Stimulated activated CD8-positive, alpha-beta memory T cell treated with anti-CD3 and anti-CD28 coated beads, Interleukin-4, amount 100 ng/mL, for 24 hours (primary cell): ENCODE measurements at regions not wholly inside any gene's neighbourhood (a gene's known extent, or its start where the extent isn't known, plus 50 kb on each side); places are given as distances from the start of the nearest gene placed in this dataset.
"Not testable (repeated sequence)": the region's sequence is repeated elsewhere in the genome, so short reads cannot be mapped to it uniquely, and the experiment has no call there.

Experiments
- DNase-seq: peaks from one replicate; pipeline ENCODE4 v3.0.0-alpha.2; 2020; ENCODE audit warnings: low read depth

DNA sequence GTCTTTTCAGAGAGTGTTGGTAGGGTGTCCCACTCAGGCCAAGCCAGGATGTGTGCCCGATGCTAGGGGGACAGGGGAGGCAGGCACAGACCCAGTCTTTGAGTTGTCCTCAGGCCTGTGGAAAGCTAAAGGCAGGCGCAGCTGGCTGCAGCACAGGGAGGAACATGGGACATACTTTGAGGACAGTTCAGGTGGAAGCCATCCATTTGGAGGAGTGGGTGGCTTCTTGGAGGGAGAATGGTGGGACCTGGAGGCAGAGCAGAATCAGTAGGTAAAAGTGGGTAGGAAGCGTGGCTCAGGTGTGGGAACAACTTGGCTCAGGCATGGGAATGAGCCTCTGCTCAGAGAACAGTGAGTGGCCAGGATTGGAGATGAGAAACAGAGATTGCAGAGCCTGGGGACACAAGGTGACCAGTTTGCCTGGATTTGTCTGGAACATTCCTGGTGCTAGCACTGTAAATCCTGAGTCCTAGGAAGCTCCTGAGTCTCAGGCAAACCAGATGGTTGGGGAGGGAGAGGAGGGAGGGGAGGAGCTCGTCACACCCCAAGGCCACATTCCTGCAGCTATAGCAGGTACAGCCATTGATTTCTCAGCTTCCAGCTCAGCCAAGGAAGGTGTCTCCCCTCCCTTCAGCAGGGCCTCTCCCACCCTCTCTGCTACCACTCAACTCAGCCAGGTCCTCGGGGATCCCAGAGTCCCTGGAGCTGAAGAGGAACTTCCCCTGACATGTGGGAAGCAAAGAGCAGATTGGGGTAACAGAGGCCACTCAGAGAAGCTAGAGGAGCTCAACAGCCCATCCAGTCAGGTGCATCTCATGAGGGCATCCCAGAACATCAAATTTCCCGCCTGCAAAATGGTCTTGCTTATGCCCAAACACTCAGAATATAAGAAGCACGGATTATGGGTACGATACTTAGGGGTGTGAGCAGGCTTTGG lies 65.2 kb upstream of the TINAGL1 start:
- no peak for DNase-seq

DNA sequence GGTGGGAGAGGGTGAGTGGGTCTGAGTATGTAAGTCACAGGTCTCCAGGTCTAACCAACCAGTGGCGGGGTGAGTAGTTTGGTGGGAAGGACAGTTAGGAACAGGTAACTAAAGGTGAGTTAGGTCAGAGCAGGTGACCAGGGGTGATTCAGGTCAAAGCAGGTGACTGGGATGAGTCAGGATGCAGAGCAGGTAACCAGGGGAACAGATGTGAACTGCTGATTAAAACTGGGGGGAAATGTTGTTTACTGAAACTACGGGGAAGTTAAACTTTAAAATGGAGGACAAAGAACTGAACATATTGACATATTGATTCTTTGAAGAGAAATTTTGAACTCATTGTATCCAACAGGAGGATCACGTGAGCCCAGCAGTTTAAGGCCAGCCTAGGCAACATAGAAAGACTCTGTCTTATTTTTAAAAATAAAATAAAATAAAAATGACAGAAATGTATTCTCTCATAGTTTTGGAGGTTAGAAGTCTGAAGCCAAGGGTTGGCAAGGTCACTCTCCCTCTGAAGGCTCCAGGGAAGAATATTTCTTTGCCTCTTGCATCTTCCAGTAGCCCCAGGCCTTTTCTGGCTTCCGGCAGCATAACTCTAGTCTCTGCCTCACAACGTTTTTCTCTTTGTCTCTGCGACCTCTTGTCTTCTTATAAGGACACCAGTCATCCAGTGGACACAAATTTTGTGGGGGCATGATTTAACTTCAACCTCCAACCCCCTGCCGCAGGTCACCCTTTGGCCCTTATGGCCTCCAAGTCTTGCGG lies 64.3 kb upstream of the TINAGL1 start:
- DNase-seq, result no peak

DNA sequence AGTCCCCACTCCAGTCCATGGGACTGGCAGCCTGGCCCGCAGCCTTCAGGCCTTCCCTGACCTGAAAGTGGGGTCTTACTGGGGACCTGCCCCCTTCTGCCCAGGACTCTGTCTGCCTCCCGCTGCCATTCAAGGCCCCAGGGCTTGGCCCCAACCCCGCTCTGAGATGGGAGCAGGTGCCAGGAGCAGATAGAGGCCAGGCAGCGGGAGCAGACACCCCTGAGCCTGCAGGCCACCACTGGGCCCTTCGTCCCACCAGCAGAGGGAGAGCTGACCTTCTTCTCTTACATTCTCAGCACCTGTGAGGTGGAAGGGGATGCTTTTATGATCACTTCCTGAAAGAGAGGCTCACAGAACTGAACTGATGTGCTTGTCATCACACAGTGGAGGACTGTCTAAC lies 62.2 kb upstream of the TINAGL1 start:
- DNase-seq, result no peak

DNA sequence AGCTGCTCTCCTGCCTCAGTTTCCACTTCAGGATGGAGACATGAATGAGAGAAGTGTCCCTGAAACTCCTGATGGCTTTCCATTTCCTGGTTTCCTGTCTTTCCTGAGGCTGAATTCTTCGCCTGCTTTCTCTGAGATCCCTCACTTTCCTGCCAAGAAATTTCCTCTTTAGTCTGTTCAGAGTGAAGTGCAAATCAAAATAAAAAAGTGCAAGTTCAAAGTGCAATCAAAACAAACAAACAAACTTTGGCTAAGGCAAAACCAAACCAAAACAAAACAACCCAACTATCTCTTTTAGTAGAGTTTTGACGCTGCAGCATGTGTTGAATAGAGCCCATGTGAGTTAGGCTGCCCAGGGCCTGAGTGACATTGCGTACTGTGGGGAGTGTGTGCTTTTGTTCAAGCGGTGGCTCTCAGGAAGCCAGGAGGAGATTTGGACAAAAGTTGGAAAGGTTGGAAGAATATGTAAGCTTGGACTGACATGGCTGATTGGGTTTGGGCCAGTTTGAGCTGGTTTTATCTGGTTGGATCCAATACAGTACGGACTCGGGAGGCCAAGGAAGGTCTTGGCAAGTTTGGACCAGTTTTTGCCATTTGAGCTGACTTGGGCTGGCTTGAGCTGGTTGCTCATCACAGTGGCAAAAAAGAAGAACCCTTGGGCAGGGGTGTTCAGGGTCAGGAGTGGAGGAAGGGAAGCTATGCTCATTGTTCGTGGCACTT lies 61.1 kb upstream of the TINAGL1 start:
- no peak for DNase-seq

DNA sequence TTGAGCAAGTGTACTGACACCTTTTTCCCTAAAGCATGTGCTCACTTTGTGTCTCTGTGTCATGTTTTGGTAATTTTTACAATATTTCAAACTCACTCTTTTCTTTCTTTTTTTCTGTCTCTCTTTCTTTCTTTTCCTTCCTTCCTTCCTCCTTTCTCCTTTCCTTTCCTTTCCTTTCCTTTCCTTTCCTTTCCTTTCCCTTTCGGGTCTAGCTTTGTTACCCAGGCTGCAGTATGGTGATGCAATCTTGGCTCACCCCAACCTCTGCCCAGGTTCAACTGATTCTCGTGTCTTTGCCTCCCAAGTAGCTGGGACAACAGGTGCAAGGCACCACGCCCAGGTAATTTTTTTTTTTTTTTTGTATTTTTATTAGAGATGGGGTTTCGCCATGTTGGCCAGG lies 60.4 kb upstream of the TINAGL1 start:
- no peak for DNase-seq

DNA sequence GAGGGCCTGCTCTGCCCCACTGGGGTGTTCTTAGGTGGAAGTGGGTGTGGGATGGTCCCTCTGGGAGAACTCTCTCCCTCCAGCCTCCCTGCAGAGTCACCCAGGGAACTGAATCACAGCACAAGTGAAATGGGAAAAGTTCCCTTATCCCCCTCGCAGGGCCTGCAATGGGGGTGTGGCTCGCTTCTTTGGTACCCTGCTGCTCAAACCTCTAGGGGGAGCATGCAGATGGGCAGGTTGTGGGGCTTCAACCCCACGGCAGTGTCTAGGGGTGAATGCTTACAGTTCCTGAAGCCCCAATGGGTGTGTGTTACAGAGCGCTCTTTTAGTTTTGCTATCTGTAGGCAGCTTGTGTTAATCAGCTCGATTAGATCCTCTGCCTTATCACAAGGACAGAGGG lies 59.0 kb upstream of the TINAGL1 start:
- no peak for DNase-seq

DNA sequence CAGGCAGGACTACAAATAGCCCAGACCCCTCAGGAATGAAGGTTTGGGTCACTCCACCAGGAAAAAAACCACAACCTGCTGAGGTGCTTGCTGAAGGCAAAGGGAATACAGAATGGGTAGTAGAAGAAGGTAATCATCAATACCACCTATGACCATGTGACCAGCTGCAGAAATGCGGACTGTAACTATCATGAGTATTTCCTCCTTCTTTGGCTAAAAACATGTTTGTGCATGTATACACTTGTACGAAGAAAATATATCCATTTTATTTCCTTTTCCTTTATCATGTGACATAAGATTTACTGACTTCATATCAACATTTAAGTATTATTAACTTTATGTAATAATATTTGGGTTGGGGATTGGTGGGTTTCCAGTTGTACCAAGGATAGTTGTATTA lies 58.3 kb upstream of the TINAGL1 start:
- not testable (repeated sequence) for DNase-seq

DNA sequence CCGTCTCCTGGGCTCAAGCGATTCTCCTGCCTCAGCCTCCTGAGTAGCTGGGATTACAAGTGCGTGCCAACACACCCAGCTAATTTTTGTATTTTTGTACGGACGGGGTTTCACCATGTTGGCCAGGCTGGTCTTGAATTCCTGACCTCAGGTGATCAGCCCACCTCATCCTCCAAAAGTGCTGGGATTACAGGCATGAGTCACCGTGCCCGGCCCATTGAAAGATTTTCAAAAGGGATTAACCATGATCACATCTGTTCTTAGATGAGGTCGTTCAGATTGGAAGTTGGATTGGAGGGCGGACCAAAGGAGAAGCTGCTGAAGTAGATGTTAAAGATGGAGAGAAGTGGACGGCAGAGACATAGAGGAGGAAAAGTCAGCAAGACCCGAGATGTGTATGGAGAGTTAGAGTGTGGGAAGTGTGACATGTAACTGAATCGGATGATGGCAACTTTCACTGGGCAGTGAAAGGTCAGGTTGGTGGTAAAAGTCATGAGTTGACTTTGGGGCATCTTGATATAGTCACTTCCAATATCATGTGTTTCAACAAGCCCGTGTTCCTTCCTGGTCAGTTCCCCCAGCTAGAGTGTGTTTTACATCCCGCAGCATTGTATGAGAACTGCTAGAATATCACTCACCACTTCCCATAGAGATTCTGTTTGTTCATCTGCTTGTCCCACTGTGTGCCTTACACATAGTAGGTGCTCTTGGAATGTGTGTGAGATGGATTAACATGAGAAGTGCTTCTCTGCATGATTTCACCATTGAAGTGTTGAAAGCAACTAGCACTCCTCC lies 54.4 kb upstream of the TINAGL1 start:
- DNase-seq, result no peak

DNA sequence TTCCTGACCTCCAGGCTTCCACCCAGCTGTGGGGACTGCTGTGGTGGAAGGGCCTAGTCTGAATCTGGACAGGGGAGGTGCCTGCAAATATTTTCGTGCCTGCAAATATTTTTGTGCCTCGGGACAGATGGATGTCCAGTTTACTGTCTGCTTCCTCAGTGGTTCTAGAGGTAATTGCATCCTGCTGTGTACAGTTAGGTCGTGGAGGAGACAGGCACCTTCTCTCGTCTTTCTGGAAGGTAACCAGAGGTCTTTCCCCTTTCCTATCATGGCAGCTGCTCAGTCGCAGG lies 53.8 kb upstream of the TINAGL1 start:
- no peak for DNase-seq

DNA sequence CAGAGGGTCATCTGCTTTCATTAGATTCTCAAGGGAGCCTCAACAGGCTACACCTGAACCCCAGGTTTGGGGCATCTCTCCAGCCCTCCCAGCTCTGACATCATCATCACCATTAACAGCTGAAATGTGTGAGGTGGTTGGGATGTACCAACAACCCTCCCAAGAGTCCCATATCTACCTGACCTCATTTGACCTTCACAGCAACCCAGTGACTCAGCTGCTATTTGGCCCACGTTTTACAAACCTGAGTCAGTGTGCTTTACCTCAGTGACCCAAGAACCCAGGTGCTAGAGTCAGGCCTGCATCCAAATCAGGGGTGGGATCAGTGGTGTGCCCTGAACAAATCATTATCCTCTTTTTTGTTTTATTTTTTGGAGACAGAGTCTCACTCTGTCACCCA lies 53.3 kb upstream of the TINAGL1 start:
- DNase-seq, result no peak

DNA sequence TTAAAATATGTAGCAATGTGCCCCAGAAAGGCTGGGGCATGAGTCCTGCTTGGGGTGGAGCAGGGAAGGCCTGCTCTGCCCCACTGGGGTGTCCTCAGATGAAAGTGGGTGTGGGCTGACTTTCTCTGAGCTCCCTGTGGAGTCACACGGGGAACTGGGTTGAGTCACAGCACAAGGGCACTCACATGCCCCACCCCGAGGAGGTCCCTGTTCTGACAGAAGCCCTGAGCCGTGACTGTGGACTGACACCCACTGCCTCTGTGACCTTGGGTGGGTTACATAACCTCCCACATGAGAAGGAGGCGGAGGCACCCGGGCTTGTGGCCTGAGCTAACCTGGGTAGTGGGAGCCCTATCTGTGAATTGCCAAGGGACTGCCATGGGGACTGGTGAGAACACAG lies 52.5 kb upstream of the TINAGL1 start:
- DNase-seq, result no peak

DNA sequence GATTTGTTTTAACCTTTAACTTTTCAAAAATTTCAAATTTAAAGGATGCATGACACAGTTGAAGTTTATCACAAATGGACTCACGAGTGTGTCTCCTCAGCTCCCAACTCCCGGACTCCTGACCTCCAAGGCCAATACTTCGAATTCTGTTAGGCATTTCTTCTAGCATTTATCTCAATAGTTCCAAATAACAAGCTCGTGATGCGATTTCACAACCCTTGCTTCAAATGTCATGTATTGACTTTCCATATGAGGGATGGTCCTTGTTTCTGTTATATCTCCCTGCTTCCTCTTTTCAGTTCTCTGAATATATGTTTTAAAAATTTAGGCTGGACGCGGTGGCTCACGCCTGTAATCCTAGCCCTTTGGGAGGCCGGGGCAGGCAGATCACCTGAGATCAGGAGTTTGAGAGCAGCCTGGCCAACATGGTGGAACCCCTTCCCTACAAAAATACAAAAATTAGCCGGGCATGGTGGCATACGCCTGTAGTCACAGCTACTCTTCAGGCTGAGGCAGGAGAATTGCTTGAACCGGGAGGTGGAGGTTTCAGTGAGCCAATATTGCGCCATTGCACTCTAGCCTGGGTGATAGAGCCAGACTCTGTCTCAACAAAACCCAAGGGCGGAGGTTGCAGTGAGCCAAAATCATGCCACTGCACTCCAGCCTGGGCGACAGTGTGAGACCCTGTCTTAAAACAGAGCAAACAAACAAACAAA lies 52.0 kb upstream of the TINAGL1 start:
- no peak for DNase-seq
